ENCODE measurements at regions not wholly inside any gene's neighbourhood (a gene's known extent, or its start where the extent isn't known, plus 50 kb on each side); places are given as distances from the start of the nearest gene placed in this dataset.

- TF ChIP-seq CTCF (IDR thresholded peaks at IDR 0.05; ENCODE audit: insufficient read depth, low read length, poor library complexity, severe bottlenecking) (no peak), EZH2phosphoT487 (conservative IDR thresholded peaks at IDR 0.05; ENCODE audit: low read length) (no peak)
Measured at GRCh38 chr12:68521848-68522502, 88.7 kb upstream of the RAP1B start.
